GM10266 (cell line): ENCODE measurements at regions not wholly inside any gene's neighbourhood (a gene's known extent, or its start where the extent isn't known, plus 50 kb on each side); places are given as distances from the start of the nearest gene placed in this dataset.

ENCODE experiments used
- DNase-seq: peaks from one replicate; pipeline ENCODE4 v3.0.0; 2012; ENCODE audit errors: extremely low spot score
- TF ChIP-seq, protein P1 (sequence below): IDR thresholded peaks from 2 replicates; pipeline ENCODE4 v1.5.1; 2012; ENCODE audit warnings: mild to moderate bottlenecking, low read depth; ENCODE audit not compliant: control insufficient read depth, insufficient read depth; ENCODE audit errors: missing control alignments

DNA sequence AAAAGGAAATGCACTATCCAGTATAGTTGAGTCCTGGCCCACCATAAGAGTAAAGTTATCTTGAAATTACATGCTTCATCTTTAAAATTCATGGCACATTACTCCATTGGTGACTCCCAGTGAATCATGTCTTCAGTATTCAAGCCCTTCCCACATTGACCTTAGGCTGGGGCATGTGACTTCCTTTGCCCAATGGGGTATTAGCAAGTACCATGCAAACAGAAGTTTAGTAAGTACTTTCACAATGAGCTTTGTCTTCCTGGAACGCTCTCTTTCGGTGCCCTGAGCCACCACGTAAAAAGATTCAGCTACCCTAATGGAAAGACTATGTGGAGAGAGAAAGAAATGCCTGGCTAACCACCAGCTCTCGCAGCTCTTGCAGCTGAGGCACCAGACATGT, 235.4 kb downstream of the HNRNPD start:
- TF ChIP-seq, protein P1, sequence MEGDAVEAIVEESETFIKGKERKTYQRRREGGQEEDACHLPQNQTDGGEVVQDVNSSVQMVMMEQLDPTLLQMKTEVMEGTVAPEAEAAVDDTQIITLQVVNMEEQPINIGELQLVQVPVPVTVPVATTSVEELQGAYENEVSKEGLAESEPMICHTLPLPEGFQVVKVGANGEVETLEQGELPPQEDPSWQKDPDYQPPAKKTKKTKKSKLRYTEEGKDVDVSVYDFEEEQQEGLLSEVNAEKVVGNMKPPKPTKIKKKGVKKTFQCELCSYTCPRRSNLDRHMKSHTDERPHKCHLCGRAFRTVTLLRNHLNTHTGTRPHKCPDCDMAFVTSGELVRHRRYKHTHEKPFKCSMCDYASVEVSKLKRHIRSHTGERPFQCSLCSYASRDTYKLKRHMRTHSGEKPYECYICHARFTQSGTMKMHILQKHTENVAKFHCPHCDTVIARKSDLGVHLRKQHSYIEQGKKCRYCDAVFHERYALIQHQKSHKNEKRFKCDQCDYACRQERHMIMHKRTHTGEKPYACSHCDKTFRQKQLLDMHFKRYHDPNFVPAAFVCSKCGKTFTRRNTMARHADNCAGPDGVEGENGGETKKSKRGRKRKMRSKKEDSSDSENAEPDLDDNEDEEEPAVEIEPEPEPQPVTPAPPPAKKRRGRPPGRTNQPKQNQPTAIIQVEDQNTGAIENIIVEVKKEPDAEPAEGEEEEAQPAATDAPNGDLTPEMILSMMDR, result no peak
- no peak for DNase-seq

DNA sequence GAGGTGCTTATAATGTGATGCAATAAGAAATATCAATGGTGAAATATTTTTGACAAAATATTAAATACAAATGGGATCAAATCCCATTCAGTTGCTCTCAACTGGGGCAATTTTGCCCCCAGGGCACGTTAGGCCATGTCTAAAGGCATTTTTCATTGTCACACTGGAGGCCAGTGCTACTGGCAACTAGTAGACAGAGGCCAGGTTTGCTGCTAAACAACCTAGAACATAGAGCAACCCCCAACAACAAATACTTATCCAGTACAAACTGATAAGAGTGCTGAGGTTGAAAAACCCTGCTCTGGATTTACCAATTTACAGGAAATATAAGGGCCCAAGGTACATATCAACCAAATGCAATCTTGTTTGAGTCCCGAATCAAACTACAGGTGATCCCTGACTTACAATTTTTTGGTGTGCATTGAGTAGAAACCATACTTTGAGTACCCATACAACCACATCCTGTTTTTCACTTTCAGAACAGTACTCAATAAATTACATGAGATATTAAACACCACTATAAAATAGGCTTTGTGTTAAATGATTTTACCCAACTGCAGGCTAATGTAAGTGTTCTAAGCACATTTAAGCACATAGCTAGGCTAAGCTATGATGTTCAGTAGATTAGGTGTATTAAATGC, 237.5 kb downstream of the HNRNPD start:
- DNase-seq, result no peak
- TF ChIP-seq, protein P1, result no peak

DNA sequence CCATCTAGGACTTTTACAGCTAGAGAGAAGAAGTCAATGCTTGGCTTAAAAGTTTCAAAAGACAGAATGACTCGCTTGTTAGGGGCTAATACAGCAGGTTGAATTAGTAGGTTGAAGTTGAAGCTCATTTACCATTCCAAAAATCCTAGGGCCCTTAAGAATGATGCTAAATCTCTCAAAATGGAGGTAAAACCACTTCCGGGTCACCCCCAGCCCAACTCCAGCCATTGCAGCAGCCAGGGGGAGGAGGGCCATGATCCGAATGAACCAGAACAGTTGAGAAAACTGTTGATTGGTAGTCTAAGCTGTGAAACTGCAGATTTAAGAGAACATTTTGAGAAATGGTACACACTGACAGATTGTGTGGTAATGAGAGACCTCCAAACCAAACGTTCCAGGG, 245.4 kb downstream of the HNRNPD start:
- TF ChIP-seq, protein P1, result no peak
- no peak for DNase-seq

DNA sequence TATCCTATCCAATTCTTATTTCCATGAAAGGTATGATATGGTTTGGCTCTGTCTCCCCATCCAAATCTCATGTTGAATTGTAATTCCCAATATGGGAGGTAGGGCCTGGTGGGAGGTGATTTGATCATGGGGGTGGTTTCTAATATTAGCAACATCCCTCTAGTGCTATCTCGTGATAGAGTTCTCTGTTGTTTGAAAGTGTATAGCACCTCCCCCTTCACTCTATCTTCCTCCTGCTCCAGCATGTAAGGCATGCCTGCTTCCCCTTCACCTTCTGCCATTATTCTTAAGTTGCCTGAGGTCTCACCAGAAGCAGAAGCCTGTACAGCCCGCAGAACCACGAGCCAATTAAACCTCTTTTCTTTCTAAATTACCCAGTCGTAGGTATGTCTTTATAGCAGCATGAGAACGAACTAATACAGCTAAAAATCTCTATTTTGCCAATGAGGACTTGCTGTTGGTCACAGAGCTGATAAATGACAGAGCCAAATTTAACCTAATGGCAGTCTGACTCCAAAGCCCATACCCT, 247.2 kb downstream of the HNRNPD start:
- DNase-seq, result no peak
- TF ChIP-seq, protein P1, result no peak

DNA sequence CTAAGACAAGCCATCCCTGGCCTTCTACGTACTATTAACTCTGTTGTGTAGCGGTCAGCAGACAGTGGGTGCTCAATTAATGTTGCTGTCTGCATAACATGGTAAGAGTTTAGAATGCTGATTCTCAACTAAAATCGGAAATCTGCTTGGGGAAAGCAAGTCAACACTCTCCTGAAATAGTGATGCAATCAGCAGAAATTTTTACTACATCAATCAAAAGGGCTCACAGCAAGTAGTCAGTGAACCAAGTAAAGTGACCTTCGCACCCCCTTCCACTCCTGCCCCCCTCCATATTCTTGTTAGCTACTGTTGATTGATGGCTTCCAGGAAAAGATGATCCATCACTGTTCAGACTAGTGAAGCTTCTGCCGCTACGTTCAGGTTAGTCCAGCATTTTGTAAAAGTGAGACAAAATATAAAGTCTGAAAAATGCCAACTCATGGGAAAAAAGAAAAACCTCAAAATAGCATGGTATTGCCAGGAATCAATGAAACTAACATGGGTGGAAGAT, 247.9 kb downstream of the HNRNPD start:
- DNase-seq, result no peak
- TF ChIP-seq, protein P1, result no peak

DNA sequence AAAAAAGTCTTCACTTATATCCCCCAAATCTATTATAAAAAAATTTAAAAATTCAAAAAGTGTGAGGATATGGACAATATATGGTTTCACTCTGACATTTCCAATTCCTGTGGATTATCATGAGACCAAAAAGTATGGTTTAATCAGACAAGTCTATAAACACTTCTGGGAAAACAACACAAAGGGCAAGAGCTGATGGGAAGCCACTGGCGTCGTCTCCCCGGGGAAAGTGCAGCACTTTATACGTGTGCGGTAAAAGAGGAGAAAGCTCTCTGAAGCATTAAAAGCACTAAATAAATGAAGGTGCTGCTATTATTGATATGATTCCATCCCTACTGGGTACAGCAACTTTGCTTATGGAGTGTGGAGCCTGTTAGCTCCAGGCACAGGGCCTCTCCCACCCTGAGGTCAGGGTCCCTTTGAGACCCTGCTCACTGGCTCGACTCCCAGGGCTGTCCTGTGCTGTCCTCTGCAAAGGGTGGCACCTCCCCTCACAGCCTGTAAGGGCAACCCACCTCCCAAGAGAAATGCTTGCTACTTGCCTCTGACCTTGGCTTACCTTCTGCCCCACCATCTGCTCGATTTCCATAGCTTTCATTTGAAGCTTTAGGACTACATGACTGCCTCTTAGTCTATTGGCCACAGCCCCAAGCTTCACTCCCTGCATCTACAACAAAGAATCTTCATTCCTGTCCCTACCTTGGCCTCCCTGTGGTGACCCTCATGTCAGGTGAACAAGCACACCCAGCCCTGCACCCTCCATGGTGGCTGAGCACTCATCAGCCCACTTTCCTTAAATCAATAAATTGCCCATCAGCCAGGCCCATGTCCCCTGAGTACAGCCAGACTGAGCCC, 248.6 kb downstream of the HNRNPD start:
- TF ChIP-seq, protein P1, result no peak
- no peak for DNase-seq

DNA sequence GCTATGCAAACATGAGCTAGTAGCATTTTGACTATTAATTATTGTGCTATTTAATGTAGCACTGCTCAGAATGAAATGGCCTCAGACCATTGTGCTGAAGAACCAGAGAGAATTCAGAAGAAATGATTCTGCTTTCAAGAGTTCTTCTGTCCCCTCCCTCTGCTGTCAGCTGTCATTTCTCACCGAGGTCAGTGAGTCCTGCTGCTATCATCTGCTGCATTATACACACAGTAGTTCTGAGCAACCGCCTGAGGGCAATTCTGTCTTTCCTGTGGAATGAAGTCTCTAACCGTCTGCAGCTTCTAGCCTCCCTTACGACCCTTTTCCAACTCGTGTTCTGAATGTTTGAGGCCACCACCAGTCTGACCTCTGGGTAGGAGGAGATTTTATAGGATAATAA, 249.4 kb downstream of the HNRNPD start:
- TF ChIP-seq, protein P1, result no peak
- DNase-seq, result no peak
